Muscle of leg (tissue), 3 donors: ENCODE measurements at regions not wholly inside any gene's neighbourhood (a gene's known extent, or its start where the extent isn't known, plus 50 kb on each side); places are given as distances from the start of the nearest gene placed in this dataset.

Experiments used
- DNase-seq: peaks from one replicate; pipeline ENCODE4 v3.0.0; 2013
- H3K27ac ChIP-seq: one replicate; pipeline ENCODE4 v1.5.1; 2013; ENCODE audit warnings: mild to moderate bottlenecking, low read length, control low read depth
- H3K27me3 ChIP-seq: one replicate; pipeline ENCODE4 v1.6.1; 2013; ENCODE audit warnings: low read length; ENCODE audit not compliant: control insufficient read depth, insufficient read depth
- H3K36me3 ChIP-seq: one replicate; pipeline ENCODE4 v1.6.1; 2013; ENCODE audit warnings: low read length; ENCODE audit not compliant: control insufficient read depth, insufficient read depth
- H3K4me1 ChIP-seq: one replicate; pipeline ENCODE4 v1.6.1; 2013; ENCODE audit warnings: low read length; ENCODE audit not compliant: control insufficient read depth, insufficient read depth
- H3K4me3 ChIP-seq: one replicate; pipeline ENCODE4 v1.5.1; 2013; ENCODE audit warnings: low read length, control low read depth
- H3K9me3 ChIP-seq: replicated peaks from 2 replicates; pipeline ENCODE4 v1.6.1; 2013; ENCODE audit warnings: low read depth, low read length; ENCODE audit not compliant: control insufficient read depth
- WGBS: methylation state at CpG from one replicate; pipeline ENCODE4 v1.1.5; 2013; ENCODE audit warnings: missing lambda C conversion rate; ENCODE audit not compliant: insufficient coverage; 5-methylcytosine and 5-hydroxymethylcytosine counted together

DNA sequence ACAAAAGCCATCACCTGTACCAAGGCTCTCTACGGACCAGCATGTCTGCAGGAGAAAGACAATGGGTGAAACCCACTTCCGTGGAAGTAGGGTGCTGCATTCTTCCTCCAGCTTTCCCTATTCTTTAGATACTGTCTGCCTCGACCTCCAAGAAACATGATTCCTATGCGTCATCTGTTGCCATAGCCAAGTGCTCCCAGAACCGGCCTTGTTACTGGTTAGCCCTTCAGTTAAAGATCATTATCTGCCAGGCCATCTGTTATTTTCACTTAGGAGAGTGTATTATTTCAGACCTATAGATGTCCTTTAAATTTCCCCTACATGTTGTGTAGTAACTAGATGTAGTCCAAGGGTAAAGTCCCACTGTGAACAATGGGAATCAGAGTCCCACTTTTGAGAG, 89.0 kb upstream of the KIAA1217 start:
- Histone ChIP-seq H3K9me3 (no peaks in the 10 kb centered on the region), H3K4me3 (no peak overlapping the region), H3K36me3 (no peaks in the 10 kb centered on the region), H3K27me3 (no peaks in the 10 kb centered on the region), H3K4me1 (peaks cover 9% of the 10 kb centered on the region), H3K27ac (peak overlapping the region; percentile 62)
- WGBS, result 83% methylated on average over 2 of the region's 5 CpGs
- no peak for DNase-seq

DNA sequence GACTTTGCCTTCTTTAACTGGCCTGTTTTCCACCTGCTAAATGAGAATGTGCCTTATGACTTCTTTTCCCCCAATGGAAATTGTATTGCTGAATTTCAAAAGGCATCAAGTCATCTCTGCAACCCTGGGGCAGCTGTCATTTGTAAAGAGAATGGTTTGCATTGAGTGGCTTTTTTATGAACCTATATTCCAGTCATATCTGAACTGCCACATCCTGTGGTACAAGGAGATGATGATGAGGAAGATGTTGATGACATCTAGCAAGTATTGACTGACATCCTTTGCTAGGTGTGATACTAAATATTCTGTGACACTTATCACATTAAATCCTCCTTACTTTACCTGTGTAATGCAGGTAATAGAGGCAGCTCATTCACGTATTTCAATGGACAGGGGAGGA, 88.3 kb upstream of the KIAA1217 start:
- no CpG with 5 or more reads among the region's 1 CpG for WGBS
- H3K27ac ChIP-seq, result no peak overlapping the region
- H3K4me3 ChIP-seq, result no peak overlapping the region

GRCh38 chr10:24127516-24127915, 81.4 kb upstream of the KIAA1217 start:
- 0% methylated on average over 1 of the region's 2 CpGs for WGBS
- no peaks in the 10 kb centered on the region for H3K9me3 ChIP-seq
- no peak overlapping the region for H3K27ac ChIP-seq
- no peaks in the 10 kb centered on the region for H3K36me3 ChIP-seq
- H3K4me3 ChIP-seq, result no peak overlapping the region
- no peak for DNase-seq
- H3K4me1 ChIP-seq, result peaks cover 3% of the 10 kb centered on the region
- H3K27me3 ChIP-seq, result no peaks in the 10 kb centered on the region

More for the DNA sequence above, 88.3 kb upstream of the KIAA1217 start:
- no peak for DNase-seq
- Histone ChIP-seq H3K9me3 (no peaks in the 10 kb centered on the region), H3K27me3 (no peaks in the 10 kb centered on the region), H3K4me1 (peaks cover 3% of the 10 kb centered on the region), H3K36me3 (no peaks in the 10 kb centered on the region)

DNA sequence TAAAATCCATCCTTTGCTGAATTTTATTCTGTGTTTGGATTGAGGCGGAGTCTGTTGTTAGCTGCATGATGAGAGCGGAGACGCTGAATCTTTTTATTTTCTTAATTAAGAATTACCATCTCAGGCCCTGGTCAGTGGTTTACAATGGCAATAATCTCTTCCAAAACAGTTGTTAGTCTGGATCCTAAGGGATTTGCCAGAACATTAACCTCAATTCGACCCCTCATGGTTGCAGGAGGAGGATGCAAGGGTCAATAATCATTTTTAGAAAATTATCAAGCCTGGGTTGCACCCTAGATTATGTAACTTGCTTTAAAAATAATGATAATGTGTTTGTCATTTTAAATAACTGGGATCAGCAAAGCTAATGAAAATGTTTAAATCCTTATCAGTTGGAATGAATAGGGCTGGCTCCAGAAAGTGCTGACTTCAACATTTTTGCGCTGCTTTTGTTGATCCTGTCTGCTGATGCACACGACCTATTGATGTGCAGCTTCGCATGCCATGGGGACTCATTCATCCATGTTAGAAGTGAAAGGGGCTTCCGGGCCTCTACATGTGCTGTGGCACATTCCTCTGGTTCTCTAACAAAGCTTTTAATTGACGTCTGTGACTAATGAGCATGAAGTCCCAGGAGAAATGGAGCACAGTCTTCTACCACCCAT, 80.7 kb upstream of the KIAA1217 start:
- Histone ChIP-seq H3K27ac (no peak overlapping the region), H3K9me3 (no peaks in the 10 kb centered on the region), H3K4me1 (peaks cover 3% of the 10 kb centered on the region), H3K4me3 (no peak overlapping the region), H3K27me3 (no peaks in the 10 kb centered on the region), H3K36me3 (no peaks in the 10 kb centered on the region)
- 37% methylated on average over 4 of the region's 9 CpGs for WGBS
- DNase-seq, result no peak

GRCh38 chr10:24132741-24133140, 76.2 kb upstream of the KIAA1217 start:
- H3K4me1 ChIP-seq, result peaks cover 3% of the 10 kb centered on the region
- DNase-seq, result no peak
- no CpG with 5 or more reads among the region's 3 CpGs for WGBS
- H3K36me3 ChIP-seq, result no peaks in the 10 kb centered on the region
- H3K9me3 ChIP-seq, result no peaks in the 10 kb centered on the region
- H3K27ac ChIP-seq, result no peak overlapping the region
- no peaks in the 10 kb centered on the region for H3K27me3 ChIP-seq
- no peak overlapping the region for H3K4me3 ChIP-seq

DNA sequence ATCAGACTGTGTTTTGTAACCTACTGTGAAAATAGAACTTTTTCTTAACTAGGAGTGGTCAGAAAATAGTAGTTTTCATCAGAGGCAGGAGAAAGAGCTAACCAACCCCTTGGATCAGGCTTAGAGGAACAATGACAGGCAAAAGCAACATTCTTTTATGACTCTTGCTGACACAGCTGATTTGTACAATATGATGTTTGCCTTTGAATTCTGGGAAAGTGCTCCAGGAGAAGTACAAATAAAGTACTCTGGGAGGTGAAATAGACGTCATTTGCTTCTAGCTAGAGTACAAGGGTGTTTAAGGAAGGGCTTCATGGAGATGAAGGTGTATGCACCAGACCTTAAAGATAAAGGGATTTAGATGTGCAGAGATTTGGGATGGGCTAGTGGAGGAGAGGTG, 75.1 kb upstream of the KIAA1217 start:
- H3K27ac ChIP-seq, result no peak overlapping the region
- WGBS, result 64% methylated on average over 1 of the region's 1 CpG

DNA sequence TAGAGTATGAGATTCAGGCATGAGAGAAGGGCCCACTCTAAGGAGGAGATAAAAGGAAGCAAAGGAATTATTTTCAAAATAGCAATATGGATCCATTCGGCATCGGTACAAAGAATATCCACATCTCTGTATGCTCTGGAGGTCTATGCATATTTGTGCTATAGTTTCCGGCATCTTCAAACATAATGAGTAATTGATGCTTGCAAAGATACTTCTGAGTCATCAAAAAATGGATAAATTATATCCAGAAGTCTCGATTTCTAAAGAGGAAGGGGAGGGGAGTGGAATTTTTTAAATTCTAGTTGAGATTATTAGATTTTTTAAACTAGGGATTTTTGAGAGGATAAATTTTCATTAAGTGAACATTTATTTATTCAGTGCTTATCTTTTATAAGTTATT, 72.9 kb upstream of the KIAA1217 start:
- no CpG with 5 or more reads among the region's 4 CpGs for WGBS

More for the DNA sequence above, 75.1 kb upstream of the KIAA1217 start:
- Histone ChIP-seq H3K9me3 (no peaks in the 10 kb centered on the region), H3K4me3 (no peak overlapping the region), H3K4me1 (no peaks in the 10 kb centered on the region), H3K36me3 (no peaks in the 10 kb centered on the region), H3K27me3 (no peaks in the 10 kb centered on the region)
- DNase-seq, result no peak

GRCh38 chr10:24147321-24147720, 61.6 kb upstream of the KIAA1217 start:
- no peak overlapping the region for H3K27ac ChIP-seq
- no peaks in the 10 kb centered on the region for H3K27me3 ChIP-seq
- H3K4me1 ChIP-seq, result no peaks in the 10 kb centered on the region
- no peak overlapping the region for H3K4me3 ChIP-seq
- H3K9me3 ChIP-seq, result no peaks in the 10 kb centered on the region
- no peak for DNase-seq
- no peaks in the 10 kb centered on the region for H3K36me3 ChIP-seq
- WGBS, result 81% methylated on average over 5 of the region's 6 CpGs

More for the DNA sequence above, 72.9 kb upstream of the KIAA1217 start:
- Histone ChIP-seq H3K9me3 (peaks cover 7% of the 10 kb centered on the region), H3K27me3 (no peaks in the 10 kb centered on the region), H3K4me1 (no peaks in the 10 kb centered on the region), H3K4me3 (no peak overlapping the region), H3K36me3 (no peaks in the 10 kb centered on the region), H3K27ac (no peak overlapping the region)
- no peak for DNase-seq

- no peak for DNase-seq
- no peaks in the 10 kb centered on the region for H3K9me3 ChIP-seq
- H3K27me3 ChIP-seq, result no peaks in the 10 kb centered on the region
- WGBS, result no CpG with 5 or more reads among the region's 2 CpGs
- no peak overlapping the region for H3K27ac ChIP-seq
- peaks cover 3% of the 10 kb centered on the region for H3K4me1 ChIP-seq
- H3K36me3 ChIP-seq, result no peaks in the 10 kb centered on the region
- H3K4me3 ChIP-seq, result no peak overlapping the region
These were observed 59.3 kb upstream of the KIAA1217 start for GRCh38 chr10:24149640-24150039.

DNA sequence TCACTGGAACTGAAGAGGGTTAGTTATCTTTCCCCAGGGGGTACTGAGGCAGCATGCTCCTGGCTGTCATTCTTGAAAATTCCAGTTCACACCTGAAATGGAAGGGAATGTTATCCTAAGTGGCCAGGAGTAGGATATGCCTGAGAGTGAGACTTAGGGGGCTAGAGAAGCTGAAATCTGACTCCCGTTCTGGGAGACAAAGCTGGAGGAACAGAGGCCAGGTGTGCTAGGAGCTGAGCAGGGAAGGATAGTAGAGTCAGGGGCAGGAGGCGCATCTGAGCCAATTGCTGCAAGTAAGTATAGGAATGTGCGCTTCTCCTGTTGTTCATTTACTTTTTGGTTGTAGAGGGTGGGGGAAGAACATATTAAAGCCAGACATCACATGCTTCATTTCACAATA, 58.1 kb upstream of the KIAA1217 start:
- Histone ChIP-seq H3K27me3 (no peaks in the 10 kb centered on the region), H3K9me3 (no peaks in the 10 kb centered on the region), H3K27ac (no peak overlapping the region), H3K4me1 (peaks cover 3% of the 10 kb centered on the region), H3K36me3 (no peaks in the 10 kb centered on the region), H3K4me3 (no peak overlapping the region)
- DNase-seq, result no peak
- 38% methylated on average over 1 of the region's 3 CpGs for WGBS

DNA sequence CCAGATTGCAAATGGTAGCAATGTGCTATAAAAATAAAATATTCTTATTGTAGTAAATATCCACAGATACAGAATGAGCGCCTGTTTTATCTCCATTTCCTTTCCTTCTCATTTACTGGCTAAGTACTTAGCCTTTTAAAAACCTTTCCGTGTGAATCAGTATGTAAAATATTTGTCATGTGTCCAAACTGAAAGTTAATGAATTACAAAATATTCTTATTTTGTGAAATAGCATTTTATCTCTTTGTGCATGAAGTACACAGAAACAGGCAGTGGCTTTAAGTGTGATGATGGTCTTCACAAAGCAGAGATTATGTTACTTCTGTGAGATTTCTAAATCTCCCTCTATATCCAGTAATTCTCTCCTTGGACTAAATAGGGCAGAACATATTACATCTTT, 56.7 kb upstream of the KIAA1217 start:
- Histone ChIP-seq H3K27ac (no peak overlapping the region), H3K36me3 (peaks cover 3% of the 10 kb centered on the region), H3K9me3 (no peaks in the 10 kb centered on the region), H3K4me1 (peaks cover 3% of the 10 kb centered on the region), H3K4me3 (no peak overlapping the region), H3K27me3 (no peaks in the 10 kb centered on the region)
- no peak for DNase-seq
- WGBS, result no CpG with 5 or more reads among the region's 2 CpGs
